ENCODE measurements at regions not wholly inside any gene's neighbourhood (a gene's known extent, or its start where the extent isn't known, plus 50 kb on each side); places are given as distances from the start of the nearest gene placed in this dataset.

- no peak for TF ChIP-seq CTCF (IDR thresholded peaks at IDR 0.05; ENCODE audit: insufficient read depth, low read length, poor library complexity, severe bottlenecking)
- TF ChIP-seq EZH2phosphoT487 (conservative IDR thresholded peaks at IDR 0.05; ENCODE audit: low read length): no peak
Measured at GRCh38 chr3:194931865-194932264, 246.2 kb downstream of the FAM43A start.

All from SU-DHL-6 (cell line).